OCI-LY3 (cell line): ENCODE measurements at regions not wholly inside any gene's neighbourhood (a gene's known extent, or its start where the extent isn't known, plus 50 kb on each side); places are given as distances from the start of the nearest gene placed in this dataset.
"Not testable (repeated sequence)": the region's sequence is repeated elsewhere in the genome, so short reads cannot be mapped to it uniquely, and the experiment has no call there.

Experiments
- CTCF ChIP-seq: fragments of 200-600, 300-600 bp; sonication (generic); IDR thresholded peaks from 2 replicates; pipeline ENCODE4 v1.5.1; 2014; ENCODE audit warnings: antibody characterized with exemption, low read length, low read depth
- EZH2phosphoT487 ChIP-seq: fragments of 200-600 bp; shearing (Covaris generic); IDR thresholded peaks from 2 replicates; pipeline ENCODE4 v1.6.1; 2018; ENCODE audit warnings: antibody characterized with exemption, mixed run types, low read depth

- not testable (repeated sequence) for TF ChIP-seq CTCF, EZH2phosphoT487
Observed at GRCh38 chr1:31517986-31518385, 58.3 kb upstream of the TINAGL1 start.
